ENCODE measurements at regions not wholly inside any gene's neighbourhood (a gene's known extent, or its start where the extent isn't known, plus 50 kb on each side); places are given as distances from the start of the nearest gene placed in this dataset.

- Histone ChIP-seq H3K79me2 (ENCODE audit: insufficient read depth, low read length) (no peaks in the 10 kb centered on the region), H3K4me2 (ENCODE audit: low read length) (no peak overlapping the region), H4K20me1 (ENCODE audit: insufficient read depth) (no peaks in the 10 kb centered on the region), H3K36me3 (ENCODE audit: control insufficient read depth in 1 of 2, insufficient read depth in 2 of 2, low read length in 2 of 2) (no peaks in the 10 kb centered on the region), H3K4me1 (ENCODE audit: control insufficient read depth in 1 of 2, insufficient read depth in 2 of 2, low read length in 2 of 2) (no peaks in the 10 kb centered on the region), H2AFZ (ENCODE audit: low read depth, low read length, poor library complexity, severe bottlenecking) (no peak overlapping the region), H3K27ac (ENCODE audit: low read depth, low read length) (no peak overlapping the region), H3K9ac (ENCODE audit: low read length) (no peak overlapping the region), H3K9me2 (ENCODE audit: insufficient read depth) (no peaks in the 10 kb centered on the region), H3K4me3 (replicated peaks in 1 of 2; ENCODE audit: low read depth in 1 of 2, low read length in 2 of 2) (no peak overlapping the region), H3K27me3 (ENCODE audit: insufficient read depth, low read length) (no peaks in the 10 kb centered on the region), H3K9me3 (ENCODE audit: control insufficient read depth in 1 of 2, insufficient read depth in 1 of 2, low read depth in 1 of 2, low read length in 2 of 2) (no peaks in the 10 kb centered on the region)
- ChIA-PET RAD21 (ENCODE audit: low non-redundant PET in 1 of 2, low total read pairs in 2 of 2, uncharacterized antibody in 2 of 2, unreplicated experiment in 2 of 2) (no interaction called here), POLR2A (no interaction called here), CTCF (no interaction called here)
- intact Hi-C loops (cut with micrococcal nuclease), result no loop called here
- DNase-seq (ENCODE audit: low read depth, low spot score) (no peak), ATAC-seq (no peak)
- TF ChIP-seq CEBPB (IDR thresholded peaks at IDR 0.05; ENCODE audit: low read depth) (no peak), SIN3A (IDR thresholded peaks at IDR 0.05; ENCODE audit: low read depth) (no peak), ELF1 (IDR thresholded peaks at IDR 0.05; ENCODE audit: borderline replicate concordance, low read depth) (no peak), MAX (IDR thresholded peaks at IDR 0.05) (no peak), SP1 (IDR thresholded peaks at IDR 0.05; ENCODE audit: low read depth) (no peak), ZBTB33 (IDR thresholded peaks at IDR 0.05; ENCODE audit: extremely low read depth, insufficient replicate concordance, low read length) (no peak), CBX3 (IDR thresholded peaks at IDR 0.05; ENCODE audit: low read depth) (no peak)
- no TSS peak for BruUV-seq (replicated peaks)
Measured at GRCh38 chr7:423312-424260, 96.1 kb downstream of the PDGFA start.
